Activated naive CD8-positive, alpha-beta T cell treated with anti-CD3 and anti-CD28 coated beads, Interleukin-2, amount 50 U/mL, for 16 hours (primary cell): ENCODE measurements at regions not wholly inside any gene's neighbourhood (a gene's known extent, or its start where the extent isn't known, plus 50 kb on each side); places are given as distances from the start of the nearest gene placed in this dataset.
"Not testable (repeated sequence)": the region's sequence is repeated elsewhere in the genome, so short reads cannot be mapped to it uniquely, and the experiment has no call there.

ENCODE experiments used
- DNase-seq: peaks from one replicate; pipeline ENCODE4 v3.0.0-alpha.2; 2020; ENCODE audit warnings: low read depth, low spot score

DNA sequence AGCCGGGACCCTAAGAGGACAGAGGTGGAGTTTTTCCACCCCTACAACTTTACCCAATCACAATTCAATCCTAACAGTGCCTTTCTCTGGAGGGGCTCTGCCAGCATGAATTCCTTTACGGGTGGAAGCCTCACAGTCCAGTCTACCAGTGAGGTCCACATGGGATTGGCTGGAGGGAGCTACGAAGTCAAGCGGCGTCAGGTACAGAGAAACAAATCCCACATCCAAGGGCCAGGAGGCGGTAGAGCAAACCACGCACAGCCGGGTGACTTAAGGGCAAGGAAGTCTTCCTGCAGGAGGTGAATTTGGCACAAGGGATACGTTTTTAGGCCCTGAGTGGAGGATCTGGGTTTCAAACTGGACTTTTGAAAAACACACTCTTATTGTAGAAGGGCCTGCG lies 199.6 kb downstream of the UQCRFS1 start:
- DNase-seq = no peak

DNA sequence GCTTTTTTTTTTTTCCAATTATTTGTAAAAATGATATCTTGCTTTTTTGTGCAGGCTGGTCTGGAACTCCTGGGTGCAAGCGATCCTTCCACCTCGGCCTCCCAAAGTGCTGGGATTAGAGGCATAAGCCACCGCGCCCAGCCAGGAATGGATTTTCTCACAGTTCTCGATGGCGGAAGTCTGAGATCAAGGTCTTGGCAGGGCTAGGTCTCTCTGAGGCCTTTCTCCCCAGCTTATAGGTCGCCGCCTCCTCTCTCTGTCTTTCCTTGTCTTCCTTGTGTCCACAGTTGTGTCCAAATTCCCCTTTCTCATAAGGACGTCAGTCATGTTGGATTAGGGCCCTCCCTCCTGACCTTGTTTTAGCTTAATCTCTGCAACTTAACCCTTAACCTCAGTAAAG lies 200.5 kb downstream of the UQCRFS1 start:
- no peak for DNase-seq

DNA sequence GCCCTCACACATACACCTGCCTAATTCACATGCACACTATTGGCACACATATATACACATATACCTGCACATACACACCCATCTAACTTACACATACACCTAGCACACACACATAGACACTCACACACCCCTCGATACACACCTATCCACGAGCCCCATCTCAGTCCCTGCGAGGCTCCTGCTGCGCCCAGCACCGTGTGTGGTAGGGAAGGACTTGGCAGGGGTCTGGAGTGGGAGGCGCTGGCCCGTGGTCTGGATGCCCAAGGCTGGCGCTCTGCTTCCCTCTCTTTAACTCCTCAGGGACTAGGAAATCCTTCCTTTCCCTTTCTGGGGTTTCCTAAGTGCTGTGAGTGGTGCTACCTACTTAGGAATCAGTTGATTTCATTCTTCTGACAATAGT lies 202.7 kb downstream of the UQCRFS1 start:
- no peak for DNase-seq

DNA sequence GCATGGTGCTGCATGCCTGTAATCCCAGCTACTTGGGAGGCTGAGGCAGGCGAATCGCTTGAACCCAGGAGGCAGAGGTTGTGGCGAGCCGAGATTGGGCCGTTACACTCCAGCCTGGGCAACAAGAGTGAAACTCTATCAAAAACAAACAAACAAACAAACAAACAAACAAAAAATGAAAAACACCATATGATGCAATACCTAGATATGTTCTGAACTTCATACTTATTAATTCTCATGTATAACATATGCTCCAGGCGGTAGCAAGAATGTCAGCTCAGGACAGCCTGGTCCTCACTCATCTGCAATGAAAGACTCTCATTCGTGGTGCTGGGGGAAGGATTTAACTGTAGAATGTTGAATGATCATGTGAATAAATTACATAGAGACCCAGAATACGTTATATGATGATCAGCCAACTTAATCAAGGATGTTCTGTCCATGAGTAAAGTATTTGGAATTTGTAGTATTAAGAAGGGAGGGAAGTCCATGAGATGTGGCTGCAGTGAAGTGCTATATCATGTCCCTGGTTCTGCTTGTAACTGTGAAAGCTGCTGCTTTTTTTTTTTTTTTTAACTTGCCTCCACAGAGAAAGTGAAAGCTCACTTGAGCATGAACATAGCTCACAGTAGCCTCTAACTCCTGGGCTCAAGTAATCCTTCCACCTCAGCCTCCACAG lies 206.8 kb downstream of the UQCRFS1 start:
- DNase-seq = no peak

DNA sequence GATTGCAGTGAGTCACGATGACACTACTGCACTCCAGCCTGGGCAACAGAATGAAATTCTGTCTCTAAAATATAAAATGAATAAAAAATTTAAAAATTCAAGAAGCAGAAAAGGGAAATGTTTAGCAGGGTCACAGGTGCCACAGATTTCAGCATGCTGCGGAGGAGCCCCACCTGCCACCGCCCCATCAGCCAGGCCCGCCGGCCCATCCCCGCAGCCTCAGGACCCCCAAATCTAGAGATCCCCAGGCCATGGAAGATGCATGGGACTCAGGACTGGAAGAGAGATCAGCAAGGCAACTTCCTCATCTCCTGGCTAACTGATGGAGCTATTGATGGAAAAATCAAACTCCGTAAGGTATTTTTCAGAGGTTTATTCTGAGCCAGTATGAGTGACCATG lies 208.2 kb downstream of the UQCRFS1 start:
- no peak for DNase-seq

DNA sequence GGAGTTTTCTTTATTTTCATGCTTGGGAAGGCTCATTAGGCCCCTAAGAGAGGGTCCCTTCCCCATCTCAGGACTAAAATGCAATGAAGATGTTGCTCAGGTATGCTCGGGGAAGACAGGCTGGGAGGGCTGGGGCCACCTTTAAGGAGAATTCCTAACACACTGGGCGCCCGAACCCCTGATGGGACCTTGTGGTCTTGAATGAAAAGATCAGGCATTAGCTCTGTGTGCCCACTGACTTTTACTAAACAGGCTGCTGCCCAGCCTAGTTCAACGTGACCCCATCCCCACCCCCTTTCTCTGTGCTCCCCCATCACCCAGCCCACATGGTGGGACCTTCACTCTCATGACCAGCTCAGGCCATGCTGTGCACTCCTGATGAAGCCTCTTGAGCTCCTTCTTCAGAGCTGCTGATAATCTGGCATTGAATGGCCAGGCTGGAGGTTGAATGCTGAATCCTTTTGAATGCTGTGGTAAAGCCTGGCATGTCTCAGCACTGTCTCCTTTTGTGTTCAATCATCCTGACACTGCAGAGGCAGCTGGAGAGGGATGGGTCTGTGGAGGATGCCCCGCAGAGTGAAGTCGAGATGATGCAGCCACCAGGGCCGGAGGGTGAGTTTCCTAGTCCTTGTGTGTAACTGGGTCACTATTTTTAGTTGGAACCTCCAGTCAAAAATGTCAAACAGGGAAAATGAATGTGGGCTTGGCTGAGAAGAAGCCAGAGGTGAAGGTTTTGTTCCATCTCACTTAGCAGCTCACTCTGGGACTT lies 209.1 kb downstream of the UQCRFS1 start:
- DNase-seq = no peak

DNA sequence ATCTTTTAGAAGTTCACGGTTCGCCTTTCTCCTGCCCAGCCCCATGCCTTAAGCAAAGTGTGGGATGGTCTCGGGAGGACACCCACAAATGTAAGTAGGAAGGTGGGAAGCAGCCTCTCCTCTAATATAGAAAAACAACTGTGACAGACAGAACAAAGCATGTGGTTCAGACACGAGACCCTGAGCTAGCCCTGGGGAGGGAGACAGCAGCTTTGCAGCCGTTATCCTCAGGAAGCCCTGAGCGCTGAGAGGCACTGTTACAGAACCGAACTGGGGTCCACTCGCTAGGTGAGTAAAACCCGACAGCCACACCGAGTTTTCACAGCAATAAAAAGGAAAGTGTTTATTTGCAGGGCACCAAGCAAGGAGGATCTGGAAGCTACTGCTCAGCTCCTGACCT lies 210.6 kb downstream of the UQCRFS1 start:
- no peak for DNase-seq

DNA sequence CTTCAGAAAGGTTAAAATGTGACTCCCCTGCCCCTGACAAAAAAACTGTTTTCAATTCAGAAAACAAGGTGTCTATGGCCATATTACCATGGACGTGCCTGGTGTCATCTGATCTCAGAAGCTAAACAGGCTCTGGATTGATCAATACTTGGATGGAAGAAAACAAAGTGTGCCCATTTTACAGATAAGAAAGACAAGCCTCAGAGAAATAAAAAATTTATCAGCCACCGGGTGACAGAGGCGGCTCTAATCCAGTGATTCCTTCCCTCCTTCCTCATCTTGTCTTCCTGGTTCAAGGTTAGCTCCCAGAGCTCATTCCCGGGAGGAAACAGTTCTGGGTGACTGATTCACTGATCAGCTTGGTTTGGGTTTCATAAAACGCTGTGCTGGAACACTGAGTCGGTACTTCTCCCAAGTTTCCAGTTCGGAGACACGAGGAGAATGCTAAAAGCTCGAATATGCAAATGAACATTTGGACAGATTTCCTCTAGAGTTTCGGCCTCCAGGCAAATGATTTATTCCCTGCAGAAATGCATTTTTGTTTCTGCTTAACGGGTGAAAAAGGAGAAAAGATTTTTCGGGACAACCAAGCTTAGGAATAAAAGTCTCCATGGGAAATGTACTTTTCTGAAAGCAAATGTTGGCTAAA lies 211.2 kb downstream of the UQCRFS1 start:
- DNase-seq = no peak

DNA sequence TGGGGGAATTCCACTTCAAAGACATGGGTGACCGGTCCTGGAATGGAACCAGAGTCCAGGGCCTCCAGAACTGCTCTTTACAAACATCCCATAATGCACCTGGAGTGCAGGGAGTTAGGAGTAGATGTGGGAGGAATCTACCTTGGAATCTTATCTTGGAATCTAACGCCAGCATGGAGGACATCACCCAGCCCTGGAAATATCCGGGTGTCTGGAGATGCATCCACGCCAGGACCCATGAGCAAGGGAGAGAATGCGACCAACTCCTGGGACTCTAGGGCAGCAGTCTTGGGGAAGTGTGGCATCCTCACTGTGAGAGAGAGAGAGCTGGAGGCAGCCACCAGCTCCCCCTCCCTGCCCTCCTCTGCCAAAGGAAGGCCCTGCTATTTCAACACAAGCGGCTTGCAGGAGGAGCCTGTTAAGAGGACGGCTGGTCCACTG lies 211.8 kb downstream of the UQCRFS1 start:
- no peak for DNase-seq

DNA sequence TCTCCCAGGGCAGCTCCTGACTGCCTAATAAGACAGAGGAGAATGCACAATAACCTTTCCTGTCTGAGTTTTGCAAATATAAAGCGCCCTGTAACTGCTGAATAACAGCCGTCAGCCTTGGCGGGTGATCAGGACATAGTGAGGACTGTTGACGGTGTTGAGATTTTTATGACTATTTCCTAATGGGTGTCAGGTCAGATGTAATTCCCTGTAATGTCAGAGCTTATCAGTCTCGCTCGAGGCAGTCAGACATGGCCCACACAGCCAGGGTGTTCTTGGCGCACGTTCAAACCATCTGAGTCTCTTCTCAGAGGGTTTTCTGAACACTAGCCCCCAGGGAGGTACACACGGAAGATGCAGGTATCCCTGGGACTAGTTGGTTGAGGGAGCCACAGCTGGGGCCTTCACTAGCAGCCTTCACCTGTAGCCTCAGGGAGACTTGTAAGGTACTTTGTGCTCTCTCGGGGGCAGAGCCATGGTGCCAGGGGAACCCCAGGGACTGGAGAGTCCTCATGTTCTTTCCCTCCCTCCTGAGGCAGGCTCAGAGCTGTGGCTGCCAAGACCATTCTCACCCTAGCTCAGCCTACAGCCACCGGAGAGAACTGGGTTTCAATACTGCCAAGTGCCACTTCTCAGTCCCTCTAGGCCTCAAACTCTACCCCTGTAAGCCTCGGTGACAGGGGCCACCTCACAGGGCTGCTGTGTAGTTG lies 213.1 kb downstream of the UQCRFS1 start:
- no peak for DNase-seq

DNA sequence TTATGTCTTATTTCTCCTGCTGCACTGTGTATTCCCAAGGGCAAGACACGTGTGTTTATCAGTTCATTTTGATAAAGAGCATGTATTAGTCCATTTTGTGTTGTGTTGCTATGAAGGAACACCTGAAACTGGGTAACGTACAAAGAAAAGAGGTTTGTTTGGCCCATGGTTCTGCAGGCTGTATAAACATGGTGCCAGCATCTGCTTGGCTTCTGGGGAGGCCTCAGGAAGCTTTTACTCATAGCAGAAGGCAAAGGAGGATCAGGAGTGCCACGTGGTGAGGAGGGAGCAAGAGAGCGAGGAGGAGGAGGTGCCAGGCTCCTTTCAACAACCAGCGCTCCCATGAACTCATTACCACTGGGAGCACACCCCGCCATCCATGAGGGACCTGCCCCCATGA lies 214.0 kb downstream of the UQCRFS1 start:
- no peak for DNase-seq

DNA sequence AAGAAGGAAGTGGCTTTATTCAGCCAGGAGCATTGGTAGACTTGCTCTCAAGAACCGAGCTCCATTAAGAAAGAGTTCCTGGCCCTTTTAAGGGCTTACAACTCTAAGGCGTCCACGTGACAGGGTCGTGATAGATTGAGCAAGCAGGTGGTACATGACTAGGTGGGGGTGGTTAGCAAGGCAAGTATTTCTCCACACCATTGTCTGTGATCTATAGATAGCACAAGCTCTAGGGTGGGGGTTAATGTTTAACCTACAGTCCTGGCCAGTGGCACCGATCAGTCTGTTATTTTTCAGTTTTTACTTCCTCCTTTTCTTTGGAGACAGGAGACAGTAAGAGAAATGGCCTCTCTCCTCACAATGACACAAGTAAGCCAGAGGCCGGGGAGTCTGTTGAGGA lies 215.1 kb downstream of the UQCRFS1 start:
- DNase-seq = not testable (repeated sequence)

DNA sequence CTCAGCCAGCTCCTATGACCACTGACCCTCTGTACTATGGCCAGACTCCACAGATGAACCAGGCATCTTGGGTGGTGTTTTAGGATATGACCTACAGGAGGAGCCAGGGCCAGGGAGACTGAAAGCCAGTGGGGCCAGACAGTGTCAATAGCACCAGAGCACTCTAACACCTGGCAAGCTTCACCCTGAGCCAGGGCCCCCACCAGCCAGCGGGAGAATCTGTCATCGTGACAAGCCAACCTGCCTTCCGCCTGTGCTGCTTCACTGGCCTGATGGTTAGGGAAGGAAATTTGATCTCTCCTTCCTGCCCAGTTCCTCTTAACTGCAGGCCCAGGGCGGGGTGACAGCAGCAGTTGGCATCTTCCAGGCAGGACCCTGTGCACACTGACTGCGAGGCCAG lies 222.4 kb downstream of the UQCRFS1 start:
- no peak for DNase-seq

DNA sequence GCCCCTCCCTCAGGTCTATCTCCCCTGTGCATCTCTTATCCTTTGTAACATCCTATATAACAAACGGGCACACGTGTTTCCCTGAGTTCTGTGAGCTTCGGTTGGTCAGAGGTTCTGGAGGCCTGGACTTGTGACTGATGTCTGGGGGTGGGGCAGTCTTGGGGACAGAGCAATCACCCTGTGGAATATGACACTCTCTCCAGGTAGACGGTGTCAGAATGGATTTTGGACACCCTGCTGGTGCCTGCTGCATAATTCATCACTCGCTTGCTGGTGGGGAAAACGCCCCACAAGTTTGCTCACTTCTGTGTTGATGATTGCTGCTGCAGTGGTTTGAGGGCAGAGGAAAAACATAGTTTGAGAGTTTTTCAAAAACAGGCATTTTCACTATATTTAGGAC lies 223.2 kb downstream of the UQCRFS1 start:
- DNase-seq = no peak

DNA sequence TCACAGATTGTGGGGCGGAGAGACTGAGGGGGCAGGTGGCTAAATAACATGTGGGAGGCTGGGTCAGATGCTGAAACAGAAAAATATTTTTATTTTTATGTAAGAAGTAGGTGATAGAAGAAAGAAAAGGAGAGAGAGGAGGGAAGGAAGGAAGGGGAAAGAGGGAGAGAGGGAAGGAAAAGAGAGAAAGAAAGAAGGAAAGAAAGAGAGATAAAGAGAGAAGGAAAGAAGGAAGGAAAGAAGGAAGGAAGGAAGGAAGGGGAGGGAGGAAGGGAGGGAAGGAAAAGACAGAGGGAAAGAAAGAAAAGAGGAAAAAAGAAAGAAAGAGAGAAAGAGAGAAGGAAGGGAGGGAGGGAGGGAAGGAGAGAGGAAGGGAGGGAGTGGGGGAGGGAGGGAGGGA lies 224.9 kb downstream of the UQCRFS1 start:
- no peak for DNase-seq

DNA sequence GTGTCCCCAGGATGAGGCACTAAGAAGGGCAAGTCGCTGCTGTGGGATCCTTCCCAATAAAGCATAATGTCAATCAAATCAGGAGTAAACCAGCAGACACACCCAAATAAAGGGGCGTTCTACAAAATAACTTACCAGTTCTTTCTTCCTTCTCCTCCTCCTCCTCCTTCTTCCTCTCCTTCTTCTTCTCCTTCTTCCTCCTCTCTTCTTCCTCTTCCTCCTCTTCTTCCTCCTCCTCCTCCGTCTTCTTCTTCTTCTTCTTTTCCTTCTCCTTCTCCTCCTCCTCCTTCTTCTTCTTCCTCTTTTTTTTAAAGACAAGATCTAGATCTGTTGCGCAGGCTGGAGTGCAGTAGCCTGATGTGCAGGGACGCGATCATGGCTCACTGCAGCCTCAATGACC lies 225.8 kb downstream of the UQCRFS1 start:
- DNase-seq = no peak

DNA sequence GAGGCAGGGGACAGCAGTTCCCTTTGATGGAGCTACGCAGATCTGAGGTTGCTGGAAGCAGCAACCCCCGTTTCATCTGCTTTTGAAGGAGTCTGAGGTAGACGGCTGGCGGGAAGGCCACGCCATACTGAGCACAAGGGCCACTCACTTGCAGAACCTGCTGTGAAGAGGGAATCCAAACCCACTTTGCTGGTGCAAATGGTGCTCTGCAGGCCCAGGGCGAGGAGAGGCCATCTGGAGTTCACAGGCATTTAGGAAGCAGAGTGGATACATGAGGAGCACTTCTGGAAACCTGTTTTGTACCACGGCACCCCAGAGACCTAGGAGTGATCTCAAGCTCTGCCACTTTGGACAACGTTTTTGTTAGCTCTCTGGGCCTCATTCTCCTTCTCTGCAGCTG lies 227.8 kb downstream of the UQCRFS1 start:
- no peak for DNase-seq

DNA sequence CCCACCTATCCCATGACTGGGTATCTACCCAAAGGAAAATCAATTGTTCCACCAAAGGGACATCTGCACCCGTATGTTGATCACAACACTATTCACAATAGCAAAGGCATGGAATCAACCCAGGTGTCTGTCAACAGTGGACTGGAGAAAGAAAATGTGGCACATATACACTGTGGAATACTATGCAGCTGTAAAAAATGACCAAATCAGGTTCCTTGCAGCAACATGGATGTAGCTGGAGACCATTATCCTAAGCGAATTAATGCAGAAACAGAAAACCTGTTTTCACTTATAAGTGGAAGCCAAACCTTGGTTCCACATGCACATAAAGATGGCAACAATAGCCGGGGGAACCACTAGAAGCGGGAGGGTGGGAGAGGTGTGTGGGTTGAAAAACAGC lies 228.6 kb downstream of the UQCRFS1 start:
- DNase-seq = no peak

DNA sequence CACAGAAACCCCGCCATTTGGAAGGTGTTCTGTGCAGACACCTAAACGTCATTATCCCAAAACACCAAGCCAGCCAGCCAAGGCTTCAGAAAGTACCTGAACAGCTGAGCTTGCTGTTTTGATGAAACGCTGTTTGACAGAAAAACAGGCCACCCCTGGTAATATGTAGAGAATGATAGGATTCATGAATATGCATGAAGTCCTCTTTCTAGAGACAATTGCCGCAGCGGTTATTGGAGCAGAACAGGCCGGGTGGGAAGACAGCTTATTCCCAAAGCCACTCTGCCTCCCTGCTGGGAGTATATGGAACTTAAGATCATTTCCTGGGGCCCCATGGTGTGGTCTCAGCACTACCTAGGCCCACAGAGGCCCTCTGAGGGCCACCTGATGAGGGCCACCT lies 229.5 kb downstream of the UQCRFS1 start:
- no peak for DNase-seq

DNA sequence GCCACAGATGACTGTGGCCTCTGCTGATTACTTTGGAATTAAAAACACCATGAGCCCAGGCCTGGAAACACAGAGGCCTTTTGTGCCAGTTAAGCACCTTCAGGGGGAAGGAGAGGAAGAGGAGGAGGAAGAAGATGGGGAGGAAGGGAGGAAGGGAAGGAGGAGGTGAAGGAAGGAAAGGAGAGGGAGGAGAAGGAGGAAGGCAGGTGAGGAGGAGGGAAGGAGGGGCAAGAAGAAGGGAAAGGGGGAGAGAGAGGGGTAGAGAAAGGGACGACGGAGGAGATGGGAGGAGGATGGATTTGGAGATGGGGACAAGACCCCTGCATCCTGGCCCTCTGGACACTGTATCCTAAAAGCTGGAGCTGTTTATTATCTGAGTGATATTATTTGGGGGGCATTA lies 231.0 kb downstream of the UQCRFS1 start:
- no peak for DNase-seq

DNA sequence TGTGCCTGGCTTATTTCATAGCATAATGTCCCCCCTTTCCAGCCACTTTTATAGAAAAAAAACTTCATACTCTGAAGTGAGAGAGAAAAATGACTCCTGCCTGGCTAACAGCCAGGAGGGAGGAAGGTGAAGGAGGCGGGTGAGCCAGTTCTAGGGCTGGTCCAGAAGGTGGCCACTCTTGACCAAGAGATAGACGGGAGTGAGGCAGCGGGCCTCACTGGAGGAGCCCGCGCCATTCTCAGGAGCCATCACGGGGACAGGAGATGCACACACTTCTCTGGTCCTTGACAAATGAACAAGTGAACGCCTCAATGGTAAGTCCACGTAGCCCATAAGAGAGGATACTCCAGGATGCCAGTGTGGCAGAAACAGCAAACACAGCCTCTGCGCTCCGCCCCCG lies 231.4 kb downstream of the UQCRFS1 start:
- no peak for DNase-seq

DNA sequence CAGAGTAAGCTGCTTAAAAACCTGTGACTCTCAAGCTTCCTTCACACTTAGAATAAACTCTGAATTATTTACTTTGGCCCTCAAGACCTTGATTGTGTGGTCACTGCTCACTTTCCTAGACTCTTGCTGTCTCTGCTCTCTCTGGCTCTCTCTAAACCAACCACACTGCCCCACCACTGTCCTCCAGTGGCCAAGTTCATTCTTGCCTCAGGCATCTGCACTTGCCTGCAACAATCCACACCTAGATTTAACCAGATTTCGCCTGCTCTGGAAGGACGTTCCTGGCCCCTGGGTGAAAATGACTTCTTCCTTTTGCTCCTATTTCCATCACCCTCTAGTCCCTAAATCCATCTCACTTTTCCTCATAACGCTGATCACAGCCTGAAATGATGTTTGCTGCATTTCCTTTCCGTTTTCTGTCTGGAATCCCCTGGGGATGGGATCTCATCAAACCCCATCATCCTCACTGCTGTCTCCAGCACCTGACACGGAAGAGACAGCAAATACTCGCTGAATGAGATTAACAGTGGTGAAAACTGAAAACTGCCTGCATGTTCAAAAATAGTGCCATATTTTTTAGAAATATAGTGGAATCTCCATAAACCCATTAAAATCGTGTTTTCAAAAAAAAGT lies 232.6 kb downstream of the UQCRFS1 start:
- DNase-seq = no peak
